Upper lobe of left lung (tissue), 6 donors: ENCODE measurements at regions not wholly inside any gene's neighbourhood (a gene's known extent, or its start where the extent isn't known, plus 50 kb on each side); places are given as distances from the start of the nearest gene placed in this dataset.

ENCODE experiments used
- ATAC-seq, 2 donors: fragments of 200-7000 bp; cut with Tn5 transposase; one replicate each; pipeline ENCODE4 v1.9.1; 2022; ENCODE audit warnings: mild to moderate bottlenecking in 2 of 2, moderate library complexity in 2 of 2; ENCODE audit not compliant: low FRiP score in 2 of 2
- DNase-seq, 2 donors: peaks; one replicate each; pipeline ENCODE4 v3.0.0-alpha.2; 2019 to 2020
- H3K27ac ChIP-seq, 4 donors: fragments of 200-600 bp; sonication (generic); one replicate each; pipeline ENCODE4 v1.5.1; 2016 to 2019
- H3K27me3 ChIP-seq, 4 donors: fragments of 200-600 bp; sonication (generic); one replicate each; pipeline ENCODE4 v1.5.1; 2017 to 2019
- H3K36me3 ChIP-seq, 4 donors: fragments of 200-600 bp; sonication (generic); one replicate each; pipeline ENCODE4 v1.5.1; 2016 to 2019
- H3K4me1 ChIP-seq, 4 donors: fragments of 200-600 bp; sonication (generic); one replicate each; pipeline ENCODE4 v1.5.1; 2018 to 2019
- H3K4me3 ChIP-seq, 4 donors: fragments of 200-600 bp; sonication (generic); one replicate each; pipeline ENCODE4 v1.5.1; 2017 to 2019; ENCODE audit warnings: mild to moderate bottlenecking in 2 of 4, moderate library complexity in 1 of 4
- H3K9me3 ChIP-seq, 4 donors: fragments of 200-600 bp; sonication (generic); one replicate each; pipeline ENCODE4 v1.5.1; 2018 to 2019
- EP300 ChIP-seq, 4 donors: sonication (generic); formaldehyde crosslinking; IDR thresholded peaks; one replicate each; pipeline ENCODE4 v1.5.1; 2017; ENCODE audit warnings: antibody characterized with exemption in 4 of 4, control low read depth in 2 of 4
- POLR2A ChIP-seq, 4 donors: fragments of 450-650 bp; IDR thresholded peaks; one replicate each; pipeline ENCODE4 v1.5.1; 2016 to 2017; ENCODE audit warnings: antibody characterized with exemption in 4 of 4, mild to moderate bottlenecking in 2 of 4
- POLR2AphosphoS5 ChIP-seq, 2 donors: sonication (generic); formaldehyde crosslinking; IDR thresholded peaks; one replicate each; pipeline ENCODE4 v1.5.1; 2017; ENCODE audit warnings: antibody characterized with exemption in 2 of 2
- WGBS, 2 donors: methylation state at CpG; one replicate each; pipeline ENCODE4 v1.1.5; 2017 to 2018; 5-methylcytosine and 5-hydroxymethylcytosine counted together
- TF ChIP-seq, protein P1 (sequence below), 6 experiments: fragments of 450-650 bp in 4 of 6; fragments of 200-600 bp in 2 of 6; sonication (generic) in 2 of 6; IDR thresholded peaks; one replicate each; pipeline ENCODE4 v1.5.1; 2016 to 2019; ENCODE audit warnings: antibody characterized with exemption in 6 of 6
- donor health status: DM: no; HTN: no; CAD: no; lungs with moderate emphysema.
- donor health status: DM: no; HTN: yes; CAD: no; lungs with severe emphysema.

DNA sequence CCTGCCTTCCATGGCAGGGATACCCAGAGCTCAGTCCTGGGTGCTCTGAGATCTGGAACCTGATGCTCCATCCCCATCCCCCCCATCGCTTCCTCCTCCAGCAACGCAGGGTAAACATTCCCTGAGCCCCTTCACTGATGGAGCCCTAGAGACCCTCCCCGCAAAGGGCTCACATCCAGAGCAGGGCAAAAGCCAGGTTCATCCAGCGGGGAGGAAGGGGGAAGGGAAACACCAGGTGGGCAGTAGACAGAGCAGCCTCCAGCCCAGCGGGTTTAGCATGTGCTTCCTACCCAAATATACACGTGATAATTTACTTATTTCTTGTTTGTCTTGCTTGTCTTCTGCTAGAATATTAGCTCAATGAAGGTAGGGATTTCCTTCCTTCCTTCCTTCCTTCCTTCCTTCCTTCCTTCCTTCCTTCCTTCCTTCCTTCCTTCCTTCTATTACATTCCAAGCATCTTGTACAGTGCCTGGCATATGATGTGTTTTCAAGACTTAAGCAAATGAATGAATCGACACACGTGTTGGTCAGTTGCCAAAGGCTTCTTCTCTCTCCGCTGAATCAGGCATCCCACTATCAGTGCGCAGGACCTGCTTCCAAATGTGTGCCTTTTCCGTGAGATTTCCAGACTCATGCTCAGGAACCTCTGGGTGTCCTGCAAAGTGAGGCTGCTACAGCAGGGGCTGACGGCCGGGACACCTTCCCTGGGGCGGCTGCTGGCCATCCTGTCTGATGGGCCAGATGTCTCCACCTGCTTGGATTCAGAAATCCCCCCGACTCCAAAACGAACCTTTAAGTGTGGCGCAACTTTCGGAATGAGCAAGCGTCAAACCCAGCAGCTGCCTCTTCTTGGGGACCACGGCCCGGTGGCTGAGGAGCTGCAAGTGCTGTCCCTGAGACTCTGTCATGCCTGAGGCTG lies 955.1 kb downstream of the BRD1 start:
- Histone ChIP-seq H3K9me3 (peaks cover 0 to 8% (median 0%) of the 10 kb centered on the region in 4 donors), H3K4me1 (no peaks in the 10 kb centered on the region), H3K27me3 (no peaks in the 10 kb centered on the region), H3K27ac (no peak overlapping the region), H3K4me3 (no peak overlapping the region), H3K36me3 (no peaks in the 10 kb centered on the region)
- WGBS, 2 donors = 73% methylated on average over 14 to 21 of the region's 21 CpGs
- TF ChIP-seq EP300 (IDR thresholded peaks at IDR 0.05) (no peak), POLR2A (IDR thresholded peaks at IDR 0.05) (no peak), POLR2AphosphoS5 (IDR thresholded peaks at IDR 0.05) (no peak)
- TF ChIP-seq, protein P1, sequence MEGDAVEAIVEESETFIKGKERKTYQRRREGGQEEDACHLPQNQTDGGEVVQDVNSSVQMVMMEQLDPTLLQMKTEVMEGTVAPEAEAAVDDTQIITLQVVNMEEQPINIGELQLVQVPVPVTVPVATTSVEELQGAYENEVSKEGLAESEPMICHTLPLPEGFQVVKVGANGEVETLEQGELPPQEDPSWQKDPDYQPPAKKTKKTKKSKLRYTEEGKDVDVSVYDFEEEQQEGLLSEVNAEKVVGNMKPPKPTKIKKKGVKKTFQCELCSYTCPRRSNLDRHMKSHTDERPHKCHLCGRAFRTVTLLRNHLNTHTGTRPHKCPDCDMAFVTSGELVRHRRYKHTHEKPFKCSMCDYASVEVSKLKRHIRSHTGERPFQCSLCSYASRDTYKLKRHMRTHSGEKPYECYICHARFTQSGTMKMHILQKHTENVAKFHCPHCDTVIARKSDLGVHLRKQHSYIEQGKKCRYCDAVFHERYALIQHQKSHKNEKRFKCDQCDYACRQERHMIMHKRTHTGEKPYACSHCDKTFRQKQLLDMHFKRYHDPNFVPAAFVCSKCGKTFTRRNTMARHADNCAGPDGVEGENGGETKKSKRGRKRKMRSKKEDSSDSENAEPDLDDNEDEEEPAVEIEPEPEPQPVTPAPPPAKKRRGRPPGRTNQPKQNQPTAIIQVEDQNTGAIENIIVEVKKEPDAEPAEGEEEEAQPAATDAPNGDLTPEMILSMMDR (IDR thresholded peaks at IDR 0.05) = no peak
- DNase-seq (peak in 1 of 2 donors; percentile 16), ATAC-seq (no peak)

DNA sequence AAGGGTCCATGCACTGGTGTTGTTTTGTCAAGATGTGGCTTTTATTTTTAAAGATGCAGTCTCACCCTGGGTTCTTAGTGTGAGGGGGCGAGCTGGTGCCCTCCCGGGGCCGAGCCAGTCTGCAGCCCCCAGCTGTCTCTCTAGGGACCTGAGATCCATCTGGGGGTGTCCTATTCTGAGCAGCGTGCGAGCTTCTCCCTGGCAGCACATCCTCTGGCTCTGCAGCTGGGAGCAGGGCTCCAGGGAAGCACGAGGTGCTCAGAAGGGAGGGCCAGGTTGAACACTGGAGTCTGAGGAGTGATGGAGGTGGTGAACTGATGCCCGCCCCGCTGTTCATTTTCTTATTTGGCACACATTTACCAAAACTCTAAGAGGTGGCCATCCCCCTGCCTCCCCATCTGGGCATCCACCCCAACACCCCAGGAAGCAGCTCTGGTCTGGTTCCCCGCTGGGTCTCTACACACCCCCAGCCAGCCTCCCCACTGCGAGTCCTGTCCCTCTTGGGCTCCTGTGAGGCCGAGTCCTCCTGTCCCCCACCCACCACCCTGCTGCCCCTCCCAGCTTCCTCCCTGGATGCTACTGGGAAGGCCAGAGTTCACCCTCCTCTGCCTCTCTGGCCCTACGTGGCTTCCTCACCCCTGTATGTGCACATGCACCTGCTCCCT lies 956.4 kb downstream of the BRD1 start:
- H3K27ac ChIP-seq = no peak overlapping the region
- no peaks in the 10 kb centered on the region for H3K27me3 ChIP-seq
- DNase-seq (peak in 1 of 2 donors; percentile 6), ATAC-seq (no peak)
- H3K9me3 ChIP-seq = peaks cover 0 to 8% (median 0%) of the 10 kb centered on the region in 4 donors
- TF ChIP-seq, protein P1 (IDR thresholded peaks at IDR 0.05) = no peak
- TF ChIP-seq EP300 (IDR thresholded peaks at IDR 0.05) (no peak), POLR2A (IDR thresholded peaks at IDR 0.05) (no peak), POLR2AphosphoS5 (IDR thresholded peaks at IDR 0.05) (no peak)
- H3K4me1 ChIP-seq = no peaks in the 10 kb centered on the region
- no peak overlapping the region for H3K4me3 ChIP-seq
- WGBS, 2 donors = 76 to 81% methylated on average over 11 to 12 of the region's 12 CpGs
- no peaks in the 10 kb centered on the region for H3K36me3 ChIP-seq

DNA sequence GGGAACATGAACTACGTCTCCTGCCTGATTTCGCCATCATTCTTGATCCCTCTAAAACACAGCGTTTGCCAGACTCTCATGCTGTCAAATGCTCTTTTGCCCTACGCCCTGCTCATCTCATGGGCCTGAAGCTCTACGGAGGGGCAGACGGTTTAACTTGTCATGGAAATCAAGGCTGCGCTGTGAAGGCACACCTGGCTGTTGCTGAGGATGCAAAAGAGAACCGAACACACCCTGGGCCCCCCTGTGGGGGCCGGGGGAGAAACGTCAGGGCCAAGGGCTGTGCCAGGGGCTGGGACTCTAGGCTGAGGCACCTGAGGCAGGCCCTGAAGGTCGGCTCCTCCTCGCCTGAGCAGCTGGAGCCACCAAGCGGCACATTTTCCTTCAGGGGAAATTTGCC lies 957.2 kb downstream of the BRD1 start:
- H3K4me3 ChIP-seq = no peak overlapping the region
- no peak for TF ChIP-seq POLR2A (IDR thresholded peaks at IDR 0.05)
- WGBS, 2 donors = 84 to 91% methylated on average over 12 of the region's 13 CpGs
- H3K9me3 ChIP-seq = peaks cover 0 to 8% (median 0%) of the 10 kb centered on the region in 4 donors
- ATAC-seq = no peak
- peak in 1 of 2 donors; percentile 12 for DNase-seq
- H3K27ac ChIP-seq = no peak overlapping the region
- H3K27me3 ChIP-seq = no peaks in the 10 kb centered on the region
- H3K36me3 ChIP-seq = no peaks in the 10 kb centered on the region
- H3K4me1 ChIP-seq = no peaks in the 10 kb centered on the region

DNA sequence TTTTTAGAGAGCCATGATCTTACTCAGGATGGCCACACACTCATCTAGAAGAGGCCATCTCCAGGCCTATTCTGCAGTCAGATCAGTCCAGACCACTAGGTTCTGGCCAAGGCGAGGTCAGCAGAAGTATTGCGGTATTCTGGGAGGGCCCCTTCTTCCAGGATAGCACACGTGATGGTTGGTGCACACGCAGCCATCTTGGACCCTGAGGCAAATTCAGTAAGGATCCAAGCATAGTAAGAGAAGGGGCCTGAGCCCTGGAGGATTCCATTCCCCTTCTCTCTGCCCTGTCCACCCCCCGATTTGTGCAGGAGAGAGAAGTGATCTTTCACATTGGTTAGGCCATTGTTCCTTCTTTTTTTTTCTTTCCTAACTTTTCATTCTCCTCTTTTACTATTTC lies 957.9 kb downstream of the BRD1 start:
- TF ChIP-seq POLR2AphosphoS5 (IDR thresholded peaks at IDR 0.05) = no peak
- no peak for TF ChIP-seq POLR2A (IDR thresholded peaks at IDR 0.05)
- TF ChIP-seq, protein P1 (IDR thresholded peaks at IDR 0.05) = no peak
- Histone ChIP-seq H3K4me3 (no peak overlapping the region), H3K27me3 (no peaks in the 10 kb centered on the region), H3K36me3 (no peaks in the 10 kb centered on the region), H3K4me1 (no peaks in the 10 kb centered on the region), H3K27ac (no peak overlapping the region), H3K9me3 (peaks cover 0 to 8% (median 0%) of the 10 kb centered on the region in 4 donors)
- ATAC-seq (no peak), DNase-seq (no peak)
- WGBS, 2 donors = 93 to 98% methylated on average over 5 of the region's 5 CpGs

DNA sequence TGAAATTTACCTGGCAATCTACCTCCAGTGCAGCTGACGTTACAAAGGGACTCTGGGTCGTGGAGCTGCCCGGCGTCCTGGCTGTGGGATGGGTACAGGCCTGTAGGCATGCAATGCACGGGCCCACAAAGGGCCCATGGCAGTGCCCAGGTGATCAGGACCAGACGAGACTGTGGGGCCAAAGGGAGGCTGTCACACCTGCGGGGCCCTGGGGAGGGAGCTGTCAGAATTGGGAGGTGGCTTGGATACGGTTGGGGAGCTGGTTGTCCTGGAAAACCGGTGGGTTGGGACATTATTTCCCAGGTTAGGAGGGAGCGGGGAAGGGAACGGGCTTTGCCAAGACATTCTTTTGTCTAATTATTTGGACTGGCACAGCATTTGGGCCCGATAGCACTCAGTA lies 958.5 kb downstream of the BRD1 start:
- Histone ChIP-seq H3K9me3 (peaks cover 0 to 8% (median 0%) of the 10 kb centered on the region in 4 donors), H3K4me3 (no peak overlapping the region), H3K27ac (no peak overlapping the region), H3K36me3 (no peaks in the 10 kb centered on the region), H3K4me1 (no peaks in the 10 kb centered on the region), H3K27me3 (no peaks in the 10 kb centered on the region)
- 85 to 87% methylated on average over 11 to 12 of the region's 12 CpGs for WGBS, 2 donors
- TF ChIP-seq, protein P1 (IDR thresholded peaks at IDR 0.05) = no peak
- TF ChIP-seq POLR2A (IDR thresholded peaks at IDR 0.05) = no peak
- no peak for TF ChIP-seq EP300 (IDR thresholded peaks at IDR 0.05)
- no peak for TF ChIP-seq POLR2AphosphoS5 (IDR thresholded peaks at IDR 0.05)
- DNase-seq (peak in 1 of 2 donors; percentile 19), ATAC-seq (no peak)
